ENCODE measurements at regions not wholly inside any gene's neighbourhood (a gene's known extent, or its start where the extent isn't known, plus 50 kb on each side); places are given as distances from the start of the nearest gene placed in this dataset.
A peak's percentile ranks its signal among the peaks of the same experiment; 100 is the strongest.

GRCh38 chr20:11222243-11222642 lies 548.4 kb upstream of the JAG1 start:
- DNase-seq = no peak

GRCh38 chr20:11227602-11228001 lies 553.8 kb upstream of the JAG1 start:
- no peak for DNase-seq

GRCh38 chr20:11229772-11230171 lies 556.0 kb upstream of the JAG1 start:
- peak; percentile 73 for DNase-seq

- DNase-seq = no peak
Observed at GRCh38 chr20:11230999-11231398, 557.2 kb upstream of the JAG1 start.

- no peak for DNase-seq
Observed at GRCh38 chr20:11231742-11232648, 558.2 kb upstream of the JAG1 start.

- DNase-seq = no peak
Observed at GRCh38 chr20:11232896-11233295, 559.1 kb upstream of the JAG1 start.

- DNase-seq = peak; percentile 39
Observed at GRCh38 chr20:11234181-11234580, 560.4 kb upstream of the JAG1 start.

GRCh38 chr20:11234608-11235007 lies 560.8 kb upstream of the JAG1 start:
- no peak for DNase-seq

GRCh38 chr20:11235058-11235457 lies 561.3 kb upstream of the JAG1 start:
- DNase-seq = no peak

GRCh38 chr20:11242320-11242719 lies 568.5 kb upstream of the JAG1 start:
- no peak for DNase-seq

- no peak for DNase-seq
Observed at GRCh38 chr20:11245431-11245830, 571.6 kb upstream of the JAG1 start.

GRCh38 chr20:11246251-11246775 lies 572.5 kb upstream of the JAG1 start:
- DNase-seq = no peak

GRCh38 chr20:11247046-11248010 lies 573.5 kb upstream of the JAG1 start:
- DNase-seq = peak; percentile 57

- no peak for DNase-seq
Observed at GRCh38 chr20:11248011-11248409, 574.2 kb upstream of the JAG1 start.

- peak; percentile 59 for DNase-seq
Observed at GRCh38 chr20:11248687-11249638, 575.2 kb upstream of the JAG1 start.

- DNase-seq = no peak
Observed at GRCh38 chr20:11249683-11250082, 575.9 kb upstream of the JAG1 start.

- no peak for DNase-seq
Observed at GRCh38 chr20:11252447-11252846, 578.6 kb upstream of the JAG1 start.

- DNase-seq = no peak
Observed at GRCh38 chr20:11255455-11255854, 581.7 kb upstream of the JAG1 start.

GRCh38 chr20:11255860-11256259 lies 582.1 kb upstream of the JAG1 start:
- no peak for DNase-seq

GRCh38 chr20:11260611-11261010 lies 586.8 kb upstream of the JAG1 start:
- no peak for DNase-seq

GRCh38 chr20:11261533-11262000 lies 587.8 kb upstream of the JAG1 start:
- DNase-seq = no peak

GRCh38 chr20:11266571-11266970 lies 592.8 kb upstream of the JAG1 start:
- no peak for DNase-seq

Measured in eye (tissue), 1 donor.